HG03025 (cell line): ENCODE measurements at regions not wholly inside any gene's neighbourhood (a gene's known extent, or its start where the extent isn't known, plus 50 kb on each side); places are given as distances from the start of the nearest gene placed in this dataset.
"Not testable (repeated sequence)": the region's sequence is repeated elsewhere in the genome, so short reads cannot be mapped to it uniquely, and the experiment has no call there.

Experiments used
- ATAC-seq: cut with Tn5 transposase; IDR thresholded peaks from one replicate; pipeline ENCODE4 v1.9.1; 2021; ENCODE audit warnings: mild to moderate bottlenecking, moderate library complexity; ENCODE audit not compliant: unreplicated experiment, low FRiP score

DNA sequence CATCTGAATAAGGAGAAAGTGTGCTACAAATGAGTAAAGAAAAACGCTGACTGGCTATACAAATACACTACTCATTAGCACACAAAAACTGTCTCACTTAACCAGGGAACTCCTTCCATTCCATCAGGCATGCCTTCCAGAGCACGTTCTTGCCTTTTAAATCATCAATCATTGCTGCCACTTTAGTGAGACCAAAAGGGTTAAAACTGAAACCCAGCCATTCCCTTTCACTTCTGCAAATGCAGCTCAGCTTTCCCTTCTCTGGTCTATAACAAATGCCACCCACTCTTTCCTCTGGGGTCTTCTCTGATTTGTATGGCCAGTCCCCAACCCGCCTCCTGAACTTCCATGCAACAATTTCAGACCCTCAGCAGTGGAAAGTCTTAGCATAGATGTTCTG, 231.5 kb downstream of the TRIML1 start:
- ATAC-seq = no peak

DNA sequence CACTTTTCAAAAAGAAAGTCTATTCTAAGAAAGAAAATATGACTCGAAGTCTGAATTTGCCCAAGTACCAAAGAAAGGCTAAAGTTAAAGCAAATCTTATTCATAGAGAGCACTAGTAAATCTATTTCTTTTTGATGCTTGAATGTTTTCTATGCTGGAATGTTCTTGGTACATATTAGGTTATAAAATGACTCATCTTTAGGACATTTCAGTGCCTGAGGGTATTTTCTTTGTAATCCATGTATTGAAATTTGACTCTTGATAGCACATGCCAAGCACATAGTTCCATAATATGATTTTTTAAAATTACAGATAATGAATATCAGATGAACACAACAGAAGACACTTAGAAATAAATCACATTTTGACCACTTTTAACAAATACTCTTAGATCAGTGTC, 232.8 kb downstream of the TRIML1 start:
- no peak for ATAC-seq

GRCh38 chr4:188372829-188373228, 233.6 kb downstream of the TRIML1 start:
- ATAC-seq = no peak

DNA sequence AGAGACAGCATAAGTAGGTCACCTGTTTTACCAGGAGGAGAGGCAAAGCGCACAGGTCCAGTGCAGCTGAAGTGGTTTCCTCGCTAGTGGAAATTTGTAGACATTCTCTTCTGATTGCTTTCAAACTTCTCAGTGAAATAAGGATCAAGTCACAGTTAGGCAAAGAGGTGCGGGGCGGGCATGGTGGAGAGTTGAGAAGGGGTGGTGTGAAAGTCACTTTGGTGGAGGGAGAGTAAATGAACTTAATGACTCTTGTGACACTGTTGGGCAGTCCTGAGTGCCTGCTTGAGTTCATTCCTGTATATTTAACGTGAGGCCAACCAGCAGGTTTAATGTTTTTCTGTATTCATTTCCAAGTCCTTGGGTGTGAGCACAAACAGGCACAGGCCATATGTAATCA, 235.6 kb downstream of the TRIML1 start:
- ATAC-seq = no peak

DNA sequence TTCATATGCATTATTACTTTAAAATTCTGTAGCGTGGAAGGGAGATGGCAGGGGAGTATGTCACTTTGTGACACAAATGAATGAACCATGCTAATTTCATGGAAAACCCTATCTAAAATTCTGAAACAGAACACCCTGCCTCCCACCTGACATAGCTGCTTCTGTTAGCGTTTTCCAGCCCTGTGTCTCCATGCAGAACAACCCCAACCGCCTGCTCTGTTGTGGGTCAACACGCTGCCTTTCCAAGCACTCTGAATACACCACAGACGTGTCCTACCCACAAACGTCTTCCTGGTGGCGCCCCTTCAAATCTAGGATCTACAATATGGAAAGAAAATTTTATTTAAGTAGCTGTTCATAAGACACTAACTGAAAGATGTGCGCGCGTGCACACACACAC, 238.6 kb downstream of the TRIML1 start:
- ATAC-seq = no peak

GRCh38 chr4:188383180-188383579, 243.9 kb downstream of the TRIML1 start:
- ATAC-seq = no peak

DNA sequence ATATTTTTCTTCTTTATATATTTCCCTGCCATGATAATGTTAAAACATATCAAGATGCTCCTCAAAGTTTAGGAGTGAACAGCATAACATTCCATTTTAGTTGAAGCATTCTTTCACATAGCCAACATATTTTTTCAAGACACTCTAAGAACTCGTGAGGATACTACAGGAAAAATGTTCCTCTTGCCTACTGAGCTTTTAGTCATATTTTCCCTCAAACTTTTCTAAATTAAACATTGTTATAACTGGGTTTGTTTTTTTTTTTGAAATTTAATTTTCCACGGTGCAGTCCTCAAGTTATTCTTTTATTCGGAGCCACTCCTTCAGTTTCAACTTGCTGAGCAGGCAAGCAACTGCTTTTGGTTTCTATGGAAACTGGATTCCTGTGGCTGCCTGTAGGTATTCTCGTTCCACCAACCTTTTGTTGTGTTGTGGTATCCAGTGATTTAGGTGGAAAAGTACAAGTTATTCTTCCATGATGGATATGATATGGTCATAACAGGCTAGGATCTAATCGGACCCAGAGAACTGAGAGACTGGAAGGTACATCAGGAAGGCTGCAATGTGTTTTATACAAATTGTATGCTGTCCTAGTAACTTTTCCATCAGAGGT, 248.0 kb downstream of the TRIML1 start:
- no peak for ATAC-seq

- ATAC-seq = not testable (repeated sequence)
Observed at GRCh38 chr4:188391349-188391748, 252.1 kb downstream of the TRIML1 start.

DNA sequence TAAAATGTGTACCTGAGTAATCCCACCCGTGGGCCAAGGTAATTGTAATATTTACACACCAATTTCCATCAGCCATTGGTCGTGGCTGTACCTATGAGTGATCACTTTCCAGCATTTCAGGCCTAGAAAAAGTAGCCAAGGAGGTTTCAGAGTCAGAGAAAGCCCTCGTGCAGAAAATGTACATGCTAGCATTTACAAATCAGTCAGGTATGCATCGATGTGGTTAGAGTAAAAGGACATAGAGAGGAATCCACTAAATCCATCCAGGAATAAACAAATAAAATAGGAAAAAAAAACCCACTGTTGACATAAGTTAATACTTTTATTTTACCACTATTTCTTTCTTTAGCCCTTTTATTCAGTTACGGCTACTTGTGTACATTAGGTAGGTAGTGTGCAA, 256.8 kb downstream of the TRIML1 start:
- ATAC-seq = no peak

- ATAC-seq = no peak
Observed at GRCh38 chr4:188399834-188400233, 260.6 kb downstream of the TRIML1 start.

GRCh38 chr4:188400451-188400850, 261.2 kb downstream of the TRIML1 start:
- ATAC-seq = no peak

DNA sequence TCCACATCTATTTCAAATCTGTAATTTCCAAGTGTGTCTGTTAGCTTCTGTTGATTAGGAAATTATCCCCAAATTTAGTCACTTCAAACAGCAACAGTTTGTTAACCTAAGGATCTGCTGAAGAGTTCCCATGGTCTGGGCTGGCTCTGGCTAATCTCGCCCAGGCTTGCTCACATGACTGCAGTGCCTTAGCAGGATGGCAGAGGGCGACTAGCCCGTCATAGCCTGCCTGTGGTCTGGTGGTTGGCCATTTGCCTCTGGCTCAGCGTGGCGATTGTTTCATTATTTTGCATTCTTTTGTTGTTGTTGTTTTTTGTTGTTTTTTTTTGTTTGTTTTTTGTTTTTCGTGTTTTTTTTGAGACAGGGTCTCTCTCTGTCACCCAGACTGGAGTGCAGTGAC, 264.0 kb downstream of the TRIML1 start:
- no peak for ATAC-seq

DNA sequence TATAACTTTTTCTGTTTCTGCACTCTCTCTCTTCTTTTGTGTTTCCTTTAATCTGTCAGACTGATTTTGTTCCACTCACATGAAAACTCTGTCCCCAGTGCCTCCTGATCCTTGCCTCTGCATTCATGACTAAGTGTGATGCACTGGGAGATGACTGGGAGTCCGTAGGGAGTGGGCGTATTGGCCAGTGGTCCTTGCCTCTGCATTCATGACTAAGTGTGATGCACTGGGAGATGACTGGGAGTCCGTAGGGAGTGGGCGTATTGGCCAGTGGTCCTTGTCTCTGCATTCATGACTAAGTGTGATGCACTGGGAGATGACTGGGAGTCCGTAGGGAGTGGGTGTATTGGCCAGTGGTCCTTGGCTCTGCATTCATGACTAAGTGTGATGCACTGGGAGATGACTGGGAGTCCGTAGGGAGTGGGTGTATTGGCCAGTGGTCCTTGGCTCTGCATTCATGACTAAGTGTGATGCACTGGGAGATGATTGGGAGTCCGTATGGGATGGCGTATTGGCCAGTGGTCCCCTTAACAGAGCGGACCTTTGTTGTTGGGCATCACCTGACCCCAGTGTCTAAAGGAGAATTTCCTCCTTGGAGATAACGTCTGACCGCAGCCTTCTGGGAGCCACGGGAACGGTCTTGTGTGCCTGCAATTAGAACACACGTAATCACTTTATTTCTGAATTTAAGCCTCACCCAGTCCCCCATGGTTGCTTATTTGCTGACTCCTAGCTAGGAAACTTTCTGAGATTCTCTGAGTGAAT, 266.0 kb downstream of the TRIML1 start:
- not testable (repeated sequence) for ATAC-seq

GRCh38 chr4:188408244-188409030, 269.2 kb downstream of the TRIML1 start:
- no peak for ATAC-seq

DNA sequence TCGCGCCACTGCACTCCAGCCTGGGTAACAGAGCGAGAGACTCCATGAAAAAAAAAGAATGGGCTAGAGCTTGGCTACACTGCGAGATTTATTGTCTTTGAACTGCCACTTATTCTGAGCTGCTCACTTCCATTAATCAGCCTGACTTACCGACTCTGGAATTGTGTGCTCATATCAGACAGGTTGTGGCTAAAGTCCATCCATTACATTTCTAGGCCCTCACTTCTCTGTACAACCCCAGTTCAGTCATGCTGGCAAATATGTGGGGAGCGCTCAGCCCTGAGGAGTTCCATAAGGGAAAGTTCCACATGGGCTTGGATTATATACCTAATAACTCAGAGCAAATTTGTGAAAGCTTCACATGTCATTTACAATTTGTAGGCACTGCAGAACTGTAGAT, 270.6 kb downstream of the TRIML1 start:
- no peak for ATAC-seq

DNA sequence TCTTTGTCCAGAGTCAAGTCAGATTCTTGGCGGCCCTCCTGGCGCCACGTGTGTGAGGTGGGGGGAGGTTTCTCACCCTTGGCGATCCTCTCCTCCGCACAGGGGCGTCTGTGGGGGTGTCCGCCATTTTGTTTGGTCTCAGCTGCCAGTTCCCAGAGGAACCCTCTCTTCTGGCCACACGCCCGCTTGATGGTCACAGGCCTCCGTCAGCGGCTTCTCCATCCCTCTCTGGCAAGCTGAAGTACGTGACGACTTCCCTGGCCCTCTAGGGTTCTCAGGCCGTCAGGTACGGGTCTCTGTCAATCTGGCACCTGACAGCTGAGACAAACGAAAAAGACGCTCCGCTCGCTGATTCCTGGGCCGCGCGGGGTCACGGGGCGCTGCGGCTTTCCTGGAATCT, 272.6 kb downstream of the TRIML1 start:
- no peak for ATAC-seq

GRCh38 chr4:188412499-188412898, 273.3 kb downstream of the TRIML1 start:
- ATAC-seq = no peak

- ATAC-seq = no peak
Observed at GRCh38 chr4:188414441-188414840, 275.2 kb downstream of the TRIML1 start.

DNA sequence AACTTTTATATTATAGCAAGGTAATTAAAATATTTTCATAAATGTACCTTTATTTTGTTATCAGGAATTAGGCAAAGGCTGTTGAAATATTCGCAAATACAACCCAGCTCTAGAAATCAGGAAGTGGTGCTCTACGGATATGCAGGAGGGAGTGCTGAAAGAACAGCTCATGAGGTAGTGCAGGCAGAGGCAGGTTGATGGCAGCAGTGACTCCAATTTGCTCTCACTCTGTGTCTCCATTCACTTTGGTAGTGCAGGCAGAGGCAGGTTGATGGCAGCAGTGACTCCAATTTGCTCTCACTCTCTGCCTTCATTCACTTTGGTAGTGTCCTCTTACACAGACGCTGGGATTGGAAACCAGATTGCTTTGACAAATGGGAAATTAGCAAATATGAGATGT, 277.9 kb downstream of the TRIML1 start:
- ATAC-seq = no peak

GRCh38 chr4:188423039-188423438, 283.8 kb downstream of the TRIML1 start:
- ATAC-seq = no peak

DNA sequence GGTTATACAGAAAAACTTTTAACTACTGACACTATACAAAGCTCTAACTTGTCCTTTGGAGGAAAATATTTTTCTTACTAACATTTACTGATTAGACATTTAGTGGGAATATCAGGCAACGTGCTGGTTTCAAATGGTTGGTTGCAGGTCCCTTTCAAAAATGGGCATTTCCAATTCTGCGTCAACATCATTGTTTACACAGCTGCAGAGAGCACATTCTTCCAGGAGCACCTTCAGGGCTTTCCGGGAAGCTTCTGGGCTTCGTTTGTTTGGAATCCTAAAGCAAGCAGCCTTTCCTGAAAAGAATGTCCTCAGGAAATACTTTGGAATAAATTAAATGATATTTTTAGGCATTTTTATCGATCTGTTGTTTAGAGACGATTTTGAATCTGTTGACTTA, 289.7 kb downstream of the TRIML1 start:
- ATAC-seq = no peak

DNA sequence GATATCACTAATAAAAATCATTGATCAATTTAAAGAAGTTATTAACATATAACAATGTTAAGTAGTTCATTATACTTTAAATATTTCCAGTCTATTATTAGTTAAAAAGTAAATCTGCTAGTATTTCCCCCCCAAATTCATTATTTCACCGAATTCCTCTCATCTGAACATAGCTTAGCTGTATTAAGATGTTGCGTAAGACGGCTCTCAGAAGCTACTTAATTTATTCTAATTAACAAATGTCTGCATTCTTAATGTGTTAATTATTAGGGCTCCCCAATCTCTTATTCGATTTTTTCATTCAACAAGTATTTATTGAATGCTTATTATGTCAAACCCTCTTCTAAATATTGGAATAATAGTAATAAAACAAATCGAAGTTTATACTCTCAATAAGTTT, 290.7 kb downstream of the TRIML1 start:
- no peak for ATAC-seq
